DMS153 treated with DMSO at 0.1 percent for 48 hours (cell line): ENCODE measurements at regions not wholly inside any gene's neighbourhood (a gene's known extent, or its start where the extent isn't known, plus 50 kb on each side); places are given as distances from the start of the nearest gene placed in this dataset.
"Not testable (repeated sequence)": the region's sequence is repeated elsewhere in the genome, so short reads cannot be mapped to it uniquely, and the experiment has no call there.

Experiments
- DNase-seq: peaks from one replicate; lab custom pipeline; 2025; ENCODE audit not compliant: unreplicated experiment; lab: John Stamatoyannopoulos, UW

- DNase-seq = no peak
Measured at GRCh38 chr2:49686897-49687442, 532.7 kb upstream of the FSHR start.

GRCh38 chr2:49686291-49686690 lies 532.0 kb upstream of the FSHR start:
- DNase-seq = no peak

GRCh38 chr2:49677227-49677626 lies 522.9 kb upstream of the FSHR start:
- no peak for DNase-seq

GRCh38 chr2:49664827-49665226 lies 510.5 kb upstream of the FSHR start:
- no peak for DNase-seq

GRCh38 chr2:49661809-49662208 lies 507.5 kb upstream of the FSHR start:
- DNase-seq = no peak

- DNase-seq = no peak
Measured at GRCh38 chr2:49656853-49657252, 502.5 kb upstream of the FSHR start.

GRCh38 chr2:49643149-49643548 lies 488.8 kb upstream of the FSHR start:
- DNase-seq = no peak

- no peak for DNase-seq
Measured at GRCh38 chr2:49640630-49641029, 486.3 kb upstream of the FSHR start.

GRCh38 chr2:49621016-49621415 lies 466.7 kb upstream of the FSHR start:
- DNase-seq = no peak

- DNase-seq = no peak
Measured at GRCh38 chr2:49619804-49620203, 465.5 kb upstream of the FSHR start.

GRCh38 chr2:49618491-49618890 lies 464.2 kb upstream of the FSHR start:
- DNase-seq = no peak

- peak; percentile 43 for DNase-seq
Measured at GRCh38 chr2:49616800-49617199, 462.5 kb upstream of the FSHR start.

- DNase-seq = not testable (repeated sequence)
Measured at GRCh38 chr2:49611796-49612195, 457.5 kb upstream of the FSHR start.

GRCh38 chr2:49600524-49600923 lies 446.2 kb upstream of the FSHR start:
- no peak for DNase-seq

GRCh38 chr2:49598231-49598630 lies 443.9 kb upstream of the FSHR start:
- DNase-seq = no peak

GRCh38 chr2:49585921-49586320 lies 431.6 kb upstream of the FSHR start:
- no peak for DNase-seq

- DNase-seq = no peak
Measured at GRCh38 chr2:49582946-49583345, 428.6 kb upstream of the FSHR start.

GRCh38 chr2:49577041-49577440 lies 422.7 kb upstream of the FSHR start:
- DNase-seq = no peak

- DNase-seq = no peak
Measured at GRCh38 chr2:49569176-49569575, 414.9 kb upstream of the FSHR start.

GRCh38 chr2:49567811-49568600 lies 413.7 kb upstream of the FSHR start:
- DNase-seq = no peak

GRCh38 chr2:49567021-49567420 lies 412.7 kb upstream of the FSHR start:
- no peak for DNase-seq

- no peak for DNase-seq
Measured at GRCh38 chr2:49553658-49554057, 399.3 kb upstream of the FSHR start.

GRCh38 chr2:49532702-49533101 lies 378.4 kb upstream of the FSHR start:
- no peak for DNase-seq
